ENCODE measurements at regions not wholly inside any gene's neighbourhood (a gene's known extent, or its start where the extent isn't known, plus 50 kb on each side); places are given as distances from the start of the nearest gene placed in this dataset.
"Not testable (repeated sequence)": the region's sequence is repeated elsewhere in the genome, so short reads cannot be mapped to it uniquely, and the experiment has no call there.

GRCh38 chr10:21364196-21365114, 161.0 kb downstream of the SKIDA1 start:
- peak; percentile 50 for DNase-seq (ENCODE audit: low spot score)

- DNase-seq (ENCODE audit: low spot score): no peak
These were observed 161.8 kb downstream of the SKIDA1 start for GRCh38 chr10:21363731-21364104.

GRCh38 chr10:21363092-21363730, 162.3 kb downstream of the SKIDA1 start:
- DNase-seq (ENCODE audit: low spot score): no peak

GRCh38 chr10:21359202-21359601, 166.3 kb downstream of the SKIDA1 start:
- DNase-seq (ENCODE audit: low spot score): no peak

GRCh38 chr10:21355591-21356011, 169.9 kb downstream of the SKIDA1 start:
- no peak for DNase-seq (ENCODE audit: low spot score)

- no peak for DNase-seq (ENCODE audit: low spot score)
These were observed 172.6 kb downstream of the SKIDA1 start for GRCh38 chr10:21352886-21353285.

- not testable (repeated sequence) for DNase-seq (ENCODE audit: low spot score)
These were observed 173.9 kb downstream of the SKIDA1 start for GRCh38 chr10:21351594-21351993.

GRCh38 chr10:21349912-21350286, 175.6 kb downstream of the SKIDA1 start:
- no peak for DNase-seq (ENCODE audit: low spot score)

GRCh38 chr10:21347785-21348170, 177.7 kb downstream of the SKIDA1 start:
- DNase-seq (ENCODE audit: low spot score): no peak

- no peak for DNase-seq (ENCODE audit: low spot score)
These were observed 178.3 kb downstream of the SKIDA1 start for GRCh38 chr10:21347043-21347784.

GRCh38 chr10:21343087-21343486, 182.4 kb downstream of the SKIDA1 start:
- DNase-seq (ENCODE audit: low spot score): no peak

- not testable (repeated sequence) for DNase-seq (ENCODE audit: low spot score)
These were observed 183.0 kb downstream of the SKIDA1 start for GRCh38 chr10:21342499-21342898.

- DNase-seq (ENCODE audit: low spot score): no peak
These were observed 185.2 kb downstream of the SKIDA1 start for GRCh38 chr10:21340331-21340730.

GRCh38 chr10:21337171-21337792, 188.2 kb downstream of the SKIDA1 start:
- no peak for DNase-seq (ENCODE audit: low spot score)

GRCh38 chr10:21336476-21337170, 188.9 kb downstream of the SKIDA1 start:
- DNase-seq (ENCODE audit: low spot score): no peak

GRCh38 chr10:21334891-21335696, 190.4 kb downstream of the SKIDA1 start:
- no peak for DNase-seq (ENCODE audit: low spot score)

- DNase-seq (ENCODE audit: low spot score): no peak
These were observed 194.9 kb downstream of the SKIDA1 start for GRCh38 chr10:21330628-21331020.

- DNase-seq (ENCODE audit: low spot score): no peak
These were observed 195.4 kb downstream of the SKIDA1 start for GRCh38 chr10:21329995-21330627.

GRCh38 chr10:21327289-21327993, 198.0 kb downstream of the SKIDA1 start:
- no peak for DNase-seq (ENCODE audit: low spot score)

Measured in HuH-7 (cell line).